ENCODE measurements at regions not wholly inside any gene's neighbourhood (a gene's known extent, or its start where the extent isn't known, plus 50 kb on each side); places are given as distances from the start of the nearest gene placed in this dataset.

- TF ChIP-seq ZBTB4 (CRISPR knock-in tag; IDR thresholded peaks at IDR 0.05; ENCODE audit: borderline replicate concordance) (no peak), JUND (CRISPR knock-in tag; IDR thresholded peaks at IDR 0.05) (no peak), ZNF263 (CRISPR knock-in tag; IDR thresholded peaks at IDR 0.05) (no peak), ZNF646 (CRISPR knock-in tag; IDR thresholded peaks at IDR 0.05) (no peak), MXD4 (CRISPR knock-in tag; IDR thresholded peaks at IDR 0.05) (no peak), GABPA (IDR thresholded peaks at IDR 0.05; ENCODE audit: low read depth, low read length) (no peak), GABPA (CRISPR knock-in tag; IDR thresholded peaks at IDR 0.05; ENCODE audit: low read depth) (no peak), IRF2 (CRISPR knock-in tag; IDR thresholded peaks at IDR 0.05) (no peak), KIAA2018 (CRISPR knock-in tag; IDR thresholded peaks at IDR 0.05; ENCODE audit: borderline replicate concordance) (no peak), HNRNPUL1 (IDR thresholded peaks at IDR 0.05; ENCODE audit: low read depth, low read length) (no peak), SMAD1 (CRISPR knock-in tag; IDR thresholded peaks at IDR 0.05; ENCODE audit: borderline replicate concordance, low read depth) (no peak), PBX3 (CRISPR knock-in tag; IDR thresholded peaks at IDR 0.05; ENCODE audit: borderline replicate concordance) (no peak), ATF3 (CRISPR knock-in tag; IDR thresholded peaks at IDR 0.05) (no peak)
Measured at GRCh38 chr10:128744092-128744491, 617.9 kb upstream of the MKI67 start.

Data from HepG2 (cell line).